A549 (cell line): ENCODE measurements at regions not wholly inside any gene's neighbourhood (a gene's known extent, or its start where the extent isn't known, plus 50 kb on each side); places are given as distances from the start of the nearest gene placed in this dataset.
A peak's percentile ranks its signal among the peaks of the same experiment; 100 is the strongest.

Source experiments
- ATAC-seq, 2 experiments: fragments of 200-7000 bp in 1 of 2; fragments of >200 bp in 1 of 2; cut with Nextera tagmentation in 1 of 2; cut with Tn5 transposase in 1 of 2; 3 replicates each; pipeline versions ENCODE4 v1.8.0 to v1.9.1; 2018 to 2020; ENCODE audit warnings: mild to moderate bottlenecking in 1 of 2, moderate library complexity in 1 of 2
- CTCF ChIA-PET: fragments of 300-600 bp; sonication (Branson Sonifier 250); formaldehyde crosslinking; extraction: SDS; loops from one replicate; lab custom pipeline; 2021; ENCODE audit warnings: antibody characterized with exemption, inconsistent platforms; lab: Yijun Ruan, JAX
- POLR2A ChIA-PET: fragments of 350-600 bp; formaldehyde crosslinking; extraction: SDS; loops from one replicate; lab custom pipeline; 2021; ENCODE audit warnings: antibody characterized with exemption, inconsistent platforms; lab: Yijun Ruan, JAX
- DNase-seq, 2 experiments: peaks; one replicate each; pipeline versions ENCODE4 v3.0.0 to v3.0.0-alpha.2; 2011 to 2016; ENCODE audit warnings: low read depth in 1 of 2, low spot score in 1 of 2
- FAIRE-seq: peaks from 2 replicates; lab custom pipeline; 2011; peaks lifted over from hg19 to GRCh38; lab: Jason Lieb, UNC
- H3K27ac ChIP-seq, 2 experiments: fragments of >200 bp; sonication (Bioruptor Twin); formaldehyde crosslinking; 3 replicates each; pipeline ENCODE4 v1.5.1; 2016 to 2017
- H3K4me1 ChIP-seq: fragments of >200 bp; sonication (Bioruptor Twin); formaldehyde crosslinking; 3 replicates; pipeline ENCODE4 v1.6.1; 2016
- H3K4me2 ChIP-seq: fragments of >200 bp; sonication (Bioruptor Twin); formaldehyde crosslinking; 3 replicates; pipeline ENCODE4 v1.6.1; 2016
- H3K4me3 ChIP-seq: fragments of >200 bp; sonication (Bioruptor Twin); formaldehyde crosslinking; 3 replicates; pipeline ENCODE4 v1.5.1; 2016
- H3K9me3 ChIP-seq: fragments of >200 bp; sonication (Bioruptor Twin); formaldehyde crosslinking; 3 replicates; pipeline ENCODE4 v1.6.1; 2016
- CBX2 ChIP-seq: fragments of 200-600 bp; sonication (generic); IDR thresholded peaks from 2 replicates; pipeline ENCODE4 v1.6.1; 2016; ENCODE audit warnings: low read depth, mild to moderate bottlenecking, borderline replicate concordance
- CBX8 ChIP-seq: fragments of 200-600 bp; sonication (generic); IDR thresholded peaks from 2 replicates; pipeline ENCODE4 v1.6.1; 2016
- CHD2 ChIP-seq: fragments of 150-350 bp; IDR thresholded peaks from 2 replicates; pipeline ENCODE4 v1.6.1; 2014; ENCODE audit warnings: low read length; ENCODE audit not compliant: partially characterized antibody
- EHF ChIP-seq: fragments of 250-450 bp; sonication (Bioruptor Pico); IDR thresholded peaks from 2 replicates; pipeline ENCODE4 v1.5.0; 2020; ENCODE audit warnings: mild to moderate bottlenecking
- ESRRA ChIP-seq: fragments of 150-350 bp; IDR thresholded peaks from 2 replicates; pipeline ENCODE4 v1.6.1; 2014; ENCODE audit warnings: mild to moderate bottlenecking, low read length, borderline replicate concordance
- FOSB ChIP-seq: fragments of 250-450 bp; sonication (Bioruptor Pico); IDR thresholded peaks from 2 replicates; pipeline ENCODE4 v1.5.0; 2020; ENCODE audit warnings: mild to moderate bottlenecking, moderate library complexity
- FOSL2 ChIP-seq, 2 experiments: fragments of 450-650 bp in 1 of 2; fragments of >200 bp in 1 of 2; sonication (Bioruptor Twin) in 1 of 2; formaldehyde crosslinking; IDR thresholded peaks; 2 replicates each; pipeline versions ENCODE4 v1.5.0 to v1.6.1; 2016 to 2020; ENCODE audit warnings: mild to moderate bottlenecking in 1 of 2, moderate library complexity in 1 of 2
- GATA3 ChIP-seq: IDR thresholded peaks from 2 replicates; pipeline ENCODE4 v1.6.1; 2012; ENCODE audit warnings: borderline replicate concordance
- HES2 ChIP-seq: fragments of >200 bp; sonication (Bioruptor Twin); formaldehyde crosslinking; IDR thresholded peaks from 2 replicates; pipeline ENCODE4 v1.6.1; 2016
- HMGXB4 ChIP-seq: fragments of 250-450 bp; sonication (Bioruptor Pico); IDR thresholded peaks from 2 replicates; pipeline ENCODE4 v1.5.0; 2021; ENCODE audit warnings: mild to moderate bottlenecking, moderate library complexity, borderline replicate concordance
- HOXB13 ChIP-seq: fragments of 250-450 bp; sonication (Bioruptor Pico); IDR thresholded peaks from 2 replicates; pipeline ENCODE4 v1.5.0; 2020; ENCODE audit warnings: low read depth, mild to moderate bottlenecking, moderate library complexity
- HOXB5 ChIP-seq: fragments of 250-450 bp; sonication (Bioruptor Pico); IDR thresholded peaks from 2 replicates; pipeline ENCODE4 v1.5.0; 2020; ENCODE audit warnings: mild to moderate bottlenecking, moderate library complexity
- JUN ChIP-seq, 2 experiments: fragments of >200 bp; sonication (Bioruptor Twin); formaldehyde crosslinking; IDR thresholded peaks; 2 replicates in 1 of 2; 3 replicates in 1 of 2; pipeline ENCODE4 v1.6.1; 2016 to 2017
- MAX ChIP-seq: IDR thresholded peaks from 2 replicates; pipeline ENCODE4 v1.6.1; 2012
- MYC ChIP-seq: IDR thresholded peaks from 2 replicates; pipeline ENCODE4 v1.6.1; 2012; ENCODE audit warnings: mild to moderate bottlenecking, inconsistent platforms, low read length, improper control_type of control experiment, borderline replicate concordance
- NFE2L2 ChIP-seq: fragments of 150-350 bp; conservative IDR thresholded peaks from 2 replicates; pipeline ENCODE4 v1.6.1; 2014; ENCODE audit warnings: low read length
- NPAS2 ChIP-seq: fragments of 250-450 bp; sonication (Bioruptor Pico); IDR thresholded peaks from 2 replicates; pipeline ENCODE4 v1.8.0; 2022; ENCODE audit warnings: mild to moderate bottlenecking, moderate library complexity, borderline replicate concordance
- NR3C1 ChIP-seq: fragments of >200 bp; sonication (Bioruptor Twin); formaldehyde crosslinking; IDR thresholded peaks from 3 replicates; pipeline ENCODE4 v1.6.1; 2017
- PHF8 ChIP-seq: fragments of 200-600 bp; sonication (generic); IDR thresholded peaks from 2 replicates; pipeline ENCODE4 v1.6.1; 2016; ENCODE audit warnings: low read depth, mild to moderate bottlenecking, antibody characterized with exemption, moderate library complexity, borderline replicate concordance
- RNF2 ChIP-seq: fragments of 200-600 bp; sonication (generic); IDR thresholded peaks from 2 replicates; pipeline ENCODE4 v1.6.1; 2016; ENCODE audit warnings: low read depth, mild to moderate bottlenecking, antibody characterized with exemption, moderate library complexity, borderline replicate concordance
- SREBF2 ChIP-seq: fragments of 450-650 bp; IDR thresholded peaks from 2 replicates; pipeline ENCODE4 v1.6.1; 2014; ENCODE audit warnings: mild to moderate bottlenecking, moderate library complexity
- TFCP2L1 ChIP-seq: fragments of 250-450 bp; sonication (Bioruptor Pico); IDR thresholded peaks from 2 replicates; pipeline ENCODE4 v1.5.0; 2021; ENCODE audit warnings: mild to moderate bottlenecking
- TP53 ChIP-seq: fragments of 250-450 bp; sonication (Bioruptor Pico); IDR thresholded peaks from 2 replicates; pipeline ENCODE4 v1.5.0; 2021; ENCODE audit warnings: mild to moderate bottlenecking, moderate library complexity
- ZNF302 ChIP-seq: fragments of 250-450 bp; sonication (Bioruptor Pico); IDR thresholded peaks from 2 replicates; pipeline ENCODE4 v1.9.0; 2021; ENCODE audit warnings: inconsistent platforms, mild to moderate bottlenecking, moderate library complexity
- ZSCAN20 ChIP-seq: fragments of 250-450 bp; sonication (Bioruptor Pico); IDR thresholded peaks from 2 replicates; pipeline ENCODE4 v1.8.0; 2022; ENCODE audit warnings: mild to moderate bottlenecking, moderate library complexity
- WGBS: methylation state at CpG from one replicate; pipeline ENCODE4 v1.1.6; 2017; ENCODE audit errors: missing lambda C conversion rate; 5-methylcytosine and 5-hydroxymethylcytosine counted together

DNA sequence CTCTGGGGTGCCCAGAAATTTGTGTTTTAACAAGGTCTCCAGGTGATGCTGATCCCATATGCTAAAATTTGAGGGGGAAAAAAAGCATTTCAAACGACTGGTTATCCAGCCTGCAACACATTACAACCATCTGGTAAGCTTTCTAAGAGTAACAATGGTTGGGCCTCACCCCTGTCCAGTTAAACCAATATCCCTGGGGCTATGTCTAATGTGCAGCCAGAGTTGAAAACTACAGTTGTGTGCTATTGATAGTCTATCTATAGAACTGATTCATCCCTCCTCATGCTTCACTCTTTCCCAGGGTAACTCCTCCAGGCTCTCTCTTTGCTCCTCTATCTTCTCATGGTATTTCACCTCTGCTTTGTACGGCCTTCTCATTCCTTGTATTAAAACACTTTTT, 458.3 kb downstream of the MMUT start (continued):
- TF ChIP-seq ESRRA (no peak), ZNF302 (CRISPR knock-in tag) (no peak), RNF2 (no peak), HMGXB4 (CRISPR knock-in tag) (no peak), FOSL2 (IDR thresholded peaks at IDR 0.05) (no peak), FOSL2 (CRISPR knock-in tag; IDR thresholded peaks at IDR 0.05) (no peak)
- TF ChIP-seq, all 56 proteins: peak for 0

DNA sequence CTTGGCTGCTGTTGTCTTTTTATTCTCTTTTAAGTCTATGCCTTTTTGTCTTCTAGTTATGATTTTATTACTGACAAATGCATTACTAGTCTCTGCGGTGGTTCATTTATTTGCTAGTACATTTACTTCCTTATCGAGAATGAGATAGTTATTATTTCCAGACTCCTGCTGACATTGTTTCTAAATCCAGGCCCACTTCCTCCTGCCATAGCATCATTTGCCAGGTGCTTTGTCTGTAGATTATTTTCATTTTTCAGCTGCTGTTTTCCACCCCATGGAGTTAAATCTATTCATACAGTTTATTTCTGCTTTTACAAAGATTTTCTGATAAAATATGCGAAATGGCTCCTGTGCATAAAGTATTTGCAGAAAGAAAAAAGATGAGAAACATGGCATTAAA, 459.7 kb downstream of the MMUT start:
- Histone ChIP-seq H3K4me3 (no peak overlapping the region), H3K27ac (no peak overlapping the region), H3K9me3 (no peaks in the 10 kb centered on the region), H3K4me1 (peaks cover 18% of the 10 kb centered on the region), H3K4me2 (no peak overlapping the region)
- 67% methylated on average over 3 of the region's 3 CpGs for WGBS
- ATAC-seq (no peak), FAIRE-seq (no peak), DNase-seq (no peak)
- ChIA-PET CTCF (no interaction called here), POLR2A (no interaction called here)
- TF ChIP-seq CHD2 = no peak
- TF ChIP-seq GATA3 = no peak
- TF ChIP-seq MAX = no peak
- TF ChIP-seq EHF (CRISPR knock-in tag) = no peak
- no peak for TF ChIP-seq HMGXB4 (CRISPR knock-in tag)
- TF ChIP-seq HES2 = no peak

DNA sequence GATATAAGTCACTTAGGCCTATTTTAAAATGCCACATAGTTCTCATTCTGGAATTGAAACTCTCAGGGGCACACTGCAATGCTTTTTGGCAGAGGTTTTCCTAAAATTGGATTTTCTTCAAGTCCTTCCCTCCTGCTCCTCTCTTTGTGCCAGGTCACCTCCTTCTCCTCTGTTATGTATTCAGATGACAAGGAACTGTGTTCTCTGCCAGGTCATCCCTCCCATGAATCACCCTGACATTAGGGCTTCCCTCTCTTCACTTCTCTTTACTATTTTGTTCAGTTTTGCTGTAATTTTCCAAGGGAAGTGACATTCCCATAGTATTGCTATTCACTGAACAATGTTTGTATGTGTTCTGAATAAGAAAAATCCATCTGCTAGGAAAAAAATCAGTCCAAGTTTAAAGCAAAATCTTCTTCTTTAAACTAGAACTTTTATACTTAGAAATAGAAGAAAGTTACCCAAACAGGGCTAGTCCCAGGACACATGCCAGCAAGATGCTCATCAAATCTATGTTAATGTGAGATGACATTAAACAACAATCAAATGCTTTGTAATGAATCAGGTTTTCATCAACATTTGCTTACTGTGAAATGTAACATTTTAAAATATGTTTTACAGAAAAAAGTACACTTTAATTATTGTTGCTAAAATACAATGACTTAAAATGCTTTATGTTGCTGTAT, 461.1 kb downstream of the MMUT start:
- H3K4me3 ChIP-seq = no peak overlapping the region
- H3K9me3 ChIP-seq = no peaks in the 10 kb centered on the region
- FAIRE-seq (no peak), DNase-seq (peak in 1 of 2 experiments; percentile 21), ATAC-seq (peak; percentile 45 to 62; a peak in 3 of 6 replicates)
- ChIA-PET CTCF (no interaction called here), POLR2A (no interaction called here)
- H3K4me1 ChIP-seq = peaks cover 18% of the 10 kb centered on the region
- no peak for TF ChIP-seq ZSCAN20 (CRISPR knock-in tag)
- no peak for TF ChIP-seq TFCP2L1 (CRISPR knock-in tag)
- TF ChIP-seq HOXB13 (CRISPR knock-in tag) = no peak
- TF ChIP-seq CBX8 = no peak
- TF ChIP-seq EHF (CRISPR knock-in tag) = no peak
- TF ChIP-seq CBX2 = no peak
- no peak for TF ChIP-seq MYC
- TF ChIP-seq PHF8 = no peak
- no peak for TF ChIP-seq NFE2L2
- TF ChIP-seq MAX = no peak
- no peak for TF ChIP-seq FOSB (CRISPR knock-in tag)
- no peak for TF ChIP-seq HES2
- TF ChIP-seq TP53 (CRISPR knock-in tag) = no peak
- no peak for TF ChIP-seq HOXB5 (CRISPR knock-in tag)
- TF ChIP-seq ESRRA = no peak
- TF ChIP-seq SREBF2 = no peak
- TF ChIP-seq NPAS2 (CRISPR knock-in tag) = no peak
- no peak for TF ChIP-seq NR3C1
- no peak for TF ChIP-seq JUN (IDR thresholded peaks at IDR 0.05)
- 0 out of 3 replicates have a peak overlapping the region, but pooled peaks have one; percentile 46 for H3K4me2 ChIP-seq
- no peak overlapping the region for H3K27ac ChIP-seq
